ENCODE measurements at regions not wholly inside any gene's neighbourhood (a gene's known extent, or its start where the extent isn't known, plus 50 kb on each side); places are given as distances from the start of the nearest gene placed in this dataset.

GRCh38 chr2:60376252-60376651 is 177.2 kb downstream of the BCL11A start:
- no peak for TF ChIP-seq CTCF (IDR thresholded peaks at IDR 0.05; ENCODE audit: insufficient read depth, low read length)
- no peak for TF ChIP-seq REST (IDR thresholded peaks at IDR 0.05; ENCODE audit: insufficient replicate concordance, low read depth)
- no peak for TF ChIP-seq POLR2AphosphoS5 (IDR thresholded peaks at IDR 0.05; ENCODE audit: low read depth)
- no peak for TF ChIP-seq SPI1 (IDR thresholded peaks at IDR 0.05; ENCODE audit: borderline replicate concordance, low read depth)
- TF ChIP-seq GABPA (IDR thresholded peaks at IDR 0.05; ENCODE audit: low read depth), result no peak

Measured in HL-60 (cell line).